Common myeloid progenitor, CD34-positive (primary cell): ENCODE measurements at regions not wholly inside any gene's neighbourhood (a gene's known extent, or its start where the extent isn't known, plus 50 kb on each side); places are given as distances from the start of the nearest gene placed in this dataset.

Source experiments
- CTCF ChIA-PET: fragments of 350-600 bp; sonication (Branson Sonifier 250); formaldehyde crosslinking; loops from one replicate; lab custom pipeline; 2021; ENCODE audit warnings: antibody characterized with exemption; lab: Charles Lee
- POLR2A ChIA-PET: fragments of 350-600 bp; sonication (Branson Sonifier 250); formaldehyde crosslinking; loops from one replicate; lab custom pipeline; 2021; ENCODE audit warnings: antibody characterized with exemption; lab: Charles Lee
- DNase-seq, 3 donors: peaks; one replicate each; pipeline versions ENCODE4 v3.0.0 to v3.0.0-alpha.2; 2013
- H3K27ac ChIP-seq, 2 experiments: 1 replicate in 1 of 2; 2 replicates in 1 of 2; pipeline ENCODE4 v1.7.0; 2013; ENCODE audit warnings: inconsistent platforms in 2 of 2, low read length in 2 of 2, mild to moderate bottlenecking in 2 of 2, low read depth in 1 of 2, moderate library complexity in 1 of 2; ENCODE audit not compliant: severe bottlenecking in 2 of 2, insufficient read depth in 1 of 2, poor library complexity in 1 of 2
- H3K27me3 ChIP-seq, 5 experiments: replicated peaks in 2 of 5; 1 replicate in 3 of 5; 2 replicates in 2 of 5; pipeline versions ENCODE4 v1.6.1 to v1.7.0; 2013; ENCODE audit warnings: low read length in 4 of 5, mild to moderate bottlenecking in 2 of 5, moderate library complexity in 2 of 5, inconsistent platforms in 1 of 5; ENCODE audit not compliant: insufficient read depth in 5 of 5, control insufficient read depth in 4 of 5
- H3K36me3 ChIP-seq, 4 experiments: 1 replicate in 2 of 4; 2 replicates in 2 of 4; pipeline versions ENCODE4 v1.6.1 to v1.7.0; 2013; ENCODE audit warnings: low read length in 3 of 4, control low read depth in 1 of 4, mild to moderate bottlenecking in 1 of 4; ENCODE audit not compliant: control insufficient read depth in 4 of 4, insufficient read depth in 4 of 4
- H3K4me1 ChIP-seq, 4 experiments: 1 replicate in 3 of 4; 2 replicates in 1 of 4; pipeline versions ENCODE4 v1.6.1 to v1.7.1; 2013; ENCODE audit warnings: low read length in 3 of 4, mild to moderate bottlenecking in 3 of 4, control low read depth in 1 of 4, inconsistent platforms in 1 of 4, moderate library complexity in 1 of 4; ENCODE audit not compliant: control insufficient read depth in 4 of 4, insufficient read depth in 4 of 4; ENCODE audit errors: control extremely low read depth in 1 of 4
- H3K4me3 ChIP-seq, 7 experiments: 1 replicate in 4 of 7; 2 replicates in 3 of 7; pipeline versions ENCODE4 v1.5.1 to v1.7.0; 2013; ENCODE audit warnings: mild to moderate bottlenecking in 7 of 7, low read length in 6 of 7, moderate library complexity in 6 of 7, inconsistent platforms in 2 of 7, low read depth in 2 of 7, control low read depth in 1 of 7; ENCODE audit not compliant: insufficient read depth in 4 of 7, control insufficient read depth in 1 of 7; ENCODE audit errors: extremely low read depth in 1 of 7
- H3K9me3 ChIP-seq, 5 experiments: 1 replicate in 4 of 5; 2 replicates in 1 of 5; pipeline versions ENCODE4 v1.6.1 to v1.7.1; 2013; ENCODE audit warnings: low read length in 4 of 5, mild to moderate bottlenecking in 2 of 5, inconsistent platforms in 1 of 5, low read depth in 1 of 5, moderate library complexity in 1 of 5; ENCODE audit not compliant: control insufficient read depth in 4 of 5, insufficient read depth in 2 of 5; ENCODE audit errors: control extremely low read depth in 1 of 5
- WGBS: methylation state at CpG from one replicate; pipeline ENCODE4 v1.1.5; 2013; ENCODE audit not compliant: insufficient coverage; 5-methylcytosine and 5-hydroxymethylcytosine counted together

GRCh38 chr5:52255308-52255707, 532.4 kb upstream of the ITGA1 start:
- DNase-seq, result no peak
- no peaks in the 10 kb centered on the region for H3K27me3 ChIP-seq
- no peaks in the 10 kb centered on the region for H3K4me1 ChIP-seq
- no peak overlapping the region for H3K27ac ChIP-seq
- no peaks in the 10 kb centered on the region for H3K9me3 ChIP-seq
- WGBS, result 96% methylated on average over 3 of the region's 4 CpGs
- no peak overlapping the region for H3K4me3 ChIP-seq
- ChIA-PET POLR2A (no interaction called here), CTCF (no interaction called here)
- H3K36me3 ChIP-seq, result no peaks in the 10 kb centered on the region

GRCh38 chr5:52262844-52263243, 524.9 kb upstream of the ITGA1 start:
- no CpG with 5 or more reads among the region's 3 CpGs for WGBS
- Histone ChIP-seq H3K27me3 (no peaks in the 10 kb centered on the region), H3K27ac (no peak overlapping the region), H3K9me3 (no peaks in the 10 kb centered on the region), H3K4me1 (no peaks in the 10 kb centered on the region), H3K36me3 (no peaks in the 10 kb centered on the region), H3K4me3 (no peak overlapping the region)
- POLR2A ChIA-PET, result interaction anchor here (0.5 kb wide), 1 partner anchor 28 kb away, joined by 3 read pairs; no protein-coding TSS in a partner anchor
- CTCF ChIA-PET, result no interaction called here
- no peak for DNase-seq

- Histone ChIP-seq H3K36me3 (no peaks in the 10 kb centered on the region), H3K4me3 (no peak overlapping the region), H3K27me3 (no peaks in the 10 kb centered on the region), H3K4me1 (no peaks in the 10 kb centered on the region), H3K27ac (no peak overlapping the region), H3K9me3 (no peaks in the 10 kb centered on the region)
- CTCF ChIA-PET, result no interaction called here
- whole genome bisulfite sequencing, result 80% methylated on average over 1 of the region's 1 CpG
- POLR2A ChIA-PET, result no interaction called here
- DNase-seq, result no peak
Measured at GRCh38 chr5:52269401-52269800, 518.3 kb upstream of the ITGA1 start.

DNA sequence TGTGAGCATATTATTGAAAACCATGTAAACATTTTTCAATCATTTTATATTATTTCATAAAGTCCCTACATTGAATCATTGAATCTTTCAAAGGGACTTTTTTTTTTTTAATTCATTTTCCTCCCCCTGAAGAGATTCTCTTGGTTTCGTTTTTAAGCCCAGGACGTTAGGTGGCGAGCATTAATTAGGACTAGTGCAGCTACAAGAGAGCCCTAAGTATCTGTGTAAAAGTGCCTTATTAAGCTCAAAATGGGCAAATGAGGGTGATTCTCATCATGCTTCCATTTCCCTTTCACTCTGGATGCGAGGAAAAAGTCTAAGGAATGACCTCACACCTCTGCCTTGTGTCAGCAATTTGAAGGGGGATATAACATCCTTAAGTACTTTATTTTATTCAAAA, 517.9 kb upstream of the ITGA1 start:
- Histone ChIP-seq H3K27me3 (no peaks in the 10 kb centered on the region), H3K27ac (no peak overlapping the region), H3K36me3 (no peaks in the 10 kb centered on the region), H3K4me3 (no peak overlapping the region), H3K9me3 (no peaks in the 10 kb centered on the region), H3K4me1 (no peaks in the 10 kb centered on the region)
- WGBS, result no CpG with 5 or more reads among the region's 4 CpGs
- ChIA-PET POLR2A (no interaction called here), CTCF (no interaction called here)
- DNase-seq, result no peak

- DNase-seq, result no peak
- POLR2A ChIA-PET, result no interaction called here
- H3K9me3 ChIP-seq, result no peaks in the 10 kb centered on the region
- H3K27ac ChIP-seq, result no peak overlapping the region
- CTCF ChIA-PET, result no interaction called here
- no peaks in the 10 kb centered on the region for H3K36me3 ChIP-seq
- H3K27me3 ChIP-seq, result no peaks in the 10 kb centered on the region
- H3K4me3 ChIP-seq, result no peak overlapping the region
- no peaks in the 10 kb centered on the region for H3K4me1 ChIP-seq
Measured at GRCh38 chr5:52275639-52276038, 512.1 kb upstream of the ITGA1 start.

DNA sequence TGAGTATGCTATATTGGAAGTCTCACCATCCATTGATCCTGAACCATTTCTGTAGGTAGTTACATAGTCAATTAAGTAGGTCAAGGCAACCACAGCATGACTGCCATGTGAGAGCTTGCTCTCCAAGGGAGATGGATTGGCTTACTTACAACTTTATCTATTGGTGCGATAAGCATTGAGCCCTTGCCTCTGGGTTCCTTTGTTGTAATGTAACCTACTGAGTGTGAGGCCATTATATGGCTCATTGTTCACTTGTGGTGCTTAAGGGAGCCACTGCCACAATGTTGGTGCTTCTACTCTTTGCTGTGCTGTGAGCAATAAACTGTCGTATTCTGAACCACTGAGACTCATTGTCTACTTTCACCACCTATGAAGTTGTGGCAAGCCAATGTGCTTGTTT, 510.6 kb upstream of the ITGA1 start:
- no peak for DNase-seq
- ChIA-PET CTCF (no interaction called here), POLR2A (no interaction called here)
- Histone ChIP-seq H3K9me3 (no peaks in the 10 kb centered on the region), H3K27ac (no peak overlapping the region), H3K4me3 (no peak overlapping the region), H3K27me3 (no peaks in the 10 kb centered on the region), H3K36me3 (no peaks in the 10 kb centered on the region), H3K4me1 (no peaks in the 10 kb centered on the region)
- 94% methylated on average over 2 of the region's 2 CpGs for WGBS

DNA sequence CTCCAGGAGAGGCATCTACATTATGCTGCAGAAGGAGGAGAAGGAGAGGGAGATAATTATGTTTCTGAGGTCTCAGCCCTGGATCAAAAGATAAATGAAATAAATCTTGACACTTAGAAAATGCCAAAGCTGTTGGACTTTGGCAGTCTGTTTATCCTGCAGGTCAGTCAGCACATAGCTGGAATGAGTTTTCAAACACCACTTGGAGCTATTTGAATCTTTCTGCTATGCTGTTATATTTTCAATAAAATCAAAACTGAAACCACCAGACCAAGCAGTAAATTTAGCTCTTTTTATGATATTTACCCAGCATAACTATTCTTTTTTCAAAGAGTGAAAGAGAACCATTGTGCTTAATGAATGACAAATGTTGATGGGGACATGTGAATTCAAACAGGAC, 505.1 kb upstream of the ITGA1 start:
- Histone ChIP-seq H3K27ac (no peak overlapping the region), H3K36me3 (no peaks in the 10 kb centered on the region), H3K4me3 (no peak overlapping the region), H3K9me3 (no peaks in the 10 kb centered on the region), H3K4me1 (no peaks in the 10 kb centered on the region), H3K27me3 (no peaks in the 10 kb centered on the region)
- POLR2A ChIA-PET, result interaction anchor here (0.8 kb wide), 1 partner anchor 1087 kb away, joined by 5 read pairs; no protein-coding TSS in a partner anchor
- DNase-seq, result no peak
- CTCF ChIA-PET, result no interaction called here
